HG02588 (cell line): ENCODE measurements at regions not wholly inside any gene's neighbourhood (a gene's known extent, or its start where the extent isn't known, plus 50 kb on each side); places are given as distances from the start of the nearest gene placed in this dataset.
"Not testable (repeated sequence)": the region's sequence is repeated elsewhere in the genome, so short reads cannot be mapped to it uniquely, and the experiment has no call there.

Source experiments
- ATAC-seq: cut with Tn5 transposase; IDR thresholded peaks from one replicate; pipeline ENCODE4 v1.9.1; 2021; ENCODE audit warnings: mild to moderate bottlenecking, moderate library complexity; ENCODE audit not compliant: unreplicated experiment

DNA sequence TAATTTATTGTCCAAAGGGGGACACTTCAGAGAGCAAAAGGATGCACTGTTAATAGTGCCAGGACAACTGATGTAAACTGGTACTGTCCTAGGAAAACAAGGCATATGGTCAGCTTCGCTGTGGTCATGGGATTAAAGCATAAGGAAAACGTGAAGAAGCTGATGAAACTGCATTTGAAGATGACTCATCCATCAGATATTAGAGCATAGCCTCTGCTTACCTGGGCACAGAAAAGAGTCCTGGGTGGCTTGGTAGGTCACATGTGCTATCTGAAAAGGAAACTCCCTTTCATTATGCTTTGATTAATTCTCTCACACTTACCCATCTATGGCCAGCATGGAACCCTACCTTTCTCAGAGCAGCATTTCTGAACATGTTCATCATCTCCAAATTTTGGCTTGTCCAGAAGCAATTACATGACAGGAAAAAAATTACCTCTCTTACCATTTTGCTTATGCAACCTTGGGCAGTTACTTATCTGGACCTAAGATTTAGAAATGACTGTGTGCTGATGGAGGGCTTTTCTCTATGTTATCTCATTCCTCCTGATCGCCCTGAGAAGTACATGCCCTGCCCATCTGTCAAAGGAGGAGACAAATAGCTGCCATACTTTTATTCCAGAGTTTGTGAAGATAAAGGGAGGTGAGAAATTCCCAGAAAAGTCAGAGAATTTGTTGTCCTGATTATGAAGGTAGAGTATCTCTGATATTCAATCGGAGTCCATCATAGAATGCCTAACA is 275.3 kb upstream of the SLC14A2 start:
- ATAC-seq: no peak

DNA sequence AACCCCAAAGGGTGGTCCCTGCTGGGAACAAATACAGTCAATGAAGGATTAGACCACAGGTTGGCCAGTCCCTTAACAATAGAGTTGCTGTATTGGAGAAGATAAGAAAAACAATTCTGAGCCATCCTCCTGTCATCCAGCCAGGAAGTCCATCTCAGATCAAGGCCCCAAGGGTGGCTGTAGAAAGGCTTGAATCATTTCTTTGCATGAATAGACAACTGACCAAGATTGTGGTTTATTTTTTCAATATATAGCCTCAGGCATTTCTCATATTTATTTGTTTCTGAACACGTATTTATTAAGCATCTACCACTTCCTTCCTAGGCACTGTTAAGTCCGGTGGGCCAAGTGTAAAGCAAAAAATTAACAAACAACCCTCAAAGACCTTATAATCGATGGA is 274.4 kb upstream of the SLC14A2 start:
- no peak for ATAC-seq

DNA sequence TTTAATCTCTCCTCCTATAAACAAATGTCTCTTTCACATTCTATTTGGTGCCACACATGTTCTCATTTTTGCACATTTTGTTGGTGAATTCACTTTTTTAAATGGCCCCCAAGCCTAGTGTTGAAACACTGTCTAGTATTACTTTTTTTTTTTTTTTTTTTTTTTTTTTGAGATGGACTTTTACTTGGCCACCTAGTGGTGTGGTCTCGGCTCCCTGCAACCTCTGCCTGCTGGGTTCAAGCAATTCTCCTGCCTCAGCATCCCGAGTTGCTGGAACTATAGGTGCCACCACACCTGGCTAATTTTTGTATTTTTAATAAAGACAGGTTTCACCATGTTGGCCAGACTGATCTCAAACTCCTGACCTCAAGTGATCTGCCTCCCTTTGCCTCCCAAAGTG is 273.8 kb upstream of the SLC14A2 start:
- ATAC-seq: no peak

DNA sequence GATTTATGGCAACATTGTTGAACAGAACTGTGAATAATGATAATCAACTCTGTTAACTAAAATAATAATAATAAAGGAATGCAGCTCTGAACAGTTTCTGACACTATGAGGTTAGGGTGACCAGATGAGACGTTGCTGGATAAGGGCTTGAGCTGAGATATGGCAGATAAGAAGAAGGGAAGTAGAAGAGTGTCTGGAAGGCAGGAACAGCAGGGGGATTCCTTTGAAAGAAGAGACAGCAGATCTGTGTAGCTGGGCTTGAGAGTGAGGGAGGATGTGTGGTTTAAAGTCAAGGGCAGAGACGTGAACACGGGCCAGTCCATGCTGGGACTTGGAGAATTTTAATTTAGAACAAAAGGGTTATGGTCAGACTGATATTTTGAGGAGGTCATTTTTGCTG is 273.1 kb upstream of the SLC14A2 start:
- no peak for ATAC-seq

DNA sequence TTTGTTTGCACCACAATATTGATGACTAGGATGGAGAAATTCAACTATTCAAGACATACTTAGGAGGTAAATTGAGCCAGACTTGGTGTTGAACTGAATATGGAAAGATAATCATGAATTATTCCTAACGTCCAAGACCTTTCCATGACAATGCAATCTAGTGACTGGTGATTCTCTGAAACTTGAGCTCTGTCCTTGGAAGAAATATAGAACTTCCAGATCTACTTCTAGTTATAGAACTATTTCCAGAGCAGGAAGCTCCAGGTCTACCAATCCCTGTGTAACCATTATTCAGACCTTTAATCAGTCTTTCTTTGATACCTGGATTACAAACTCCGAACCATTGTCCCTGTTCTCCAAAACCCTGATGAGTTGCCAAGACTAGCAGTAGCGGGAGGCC is 272.6 kb upstream of the SLC14A2 start:
- ATAC-seq: no peak

DNA sequence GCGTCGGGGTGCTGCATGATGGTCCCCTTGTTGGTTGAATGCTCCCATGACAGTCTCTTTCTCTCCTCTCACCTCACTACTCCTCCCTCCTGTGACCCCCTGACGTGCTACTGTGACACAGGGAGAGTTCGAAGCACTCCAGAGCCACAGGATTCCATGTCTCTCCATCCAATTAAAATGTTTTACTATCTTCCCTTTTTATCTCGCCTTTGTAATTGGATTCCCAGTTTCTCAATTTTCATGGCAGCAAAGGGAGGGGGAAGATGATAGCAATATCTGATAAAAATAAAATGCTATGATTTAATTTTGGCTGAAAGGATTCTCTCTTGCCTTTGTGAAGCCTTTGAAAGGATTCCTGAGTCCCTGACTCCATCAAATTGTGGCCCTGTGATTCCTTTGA is 271.9 kb upstream of the SLC14A2 start:
- no peak for ATAC-seq

DNA sequence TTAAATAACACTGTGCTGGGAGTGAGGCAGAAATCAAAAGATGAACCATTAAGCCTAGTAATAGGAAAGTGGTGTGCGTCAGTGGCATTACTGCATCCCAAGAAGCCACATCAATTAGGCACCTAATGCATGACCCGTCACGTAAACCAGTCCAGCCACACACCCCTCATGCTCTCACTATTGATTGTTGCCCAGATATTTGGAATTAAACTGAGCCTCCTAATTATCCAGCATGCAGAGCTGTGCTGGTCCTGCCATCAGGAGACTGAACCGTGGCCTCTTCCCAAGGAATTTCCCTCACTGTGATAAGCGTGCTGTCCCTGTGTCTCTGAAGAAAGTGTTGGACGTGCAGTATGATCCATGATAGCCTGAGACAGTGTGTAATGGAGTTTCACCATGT is 270.6 kb upstream of the SLC14A2 start:
- not testable (repeated sequence) for ATAC-seq

DNA sequence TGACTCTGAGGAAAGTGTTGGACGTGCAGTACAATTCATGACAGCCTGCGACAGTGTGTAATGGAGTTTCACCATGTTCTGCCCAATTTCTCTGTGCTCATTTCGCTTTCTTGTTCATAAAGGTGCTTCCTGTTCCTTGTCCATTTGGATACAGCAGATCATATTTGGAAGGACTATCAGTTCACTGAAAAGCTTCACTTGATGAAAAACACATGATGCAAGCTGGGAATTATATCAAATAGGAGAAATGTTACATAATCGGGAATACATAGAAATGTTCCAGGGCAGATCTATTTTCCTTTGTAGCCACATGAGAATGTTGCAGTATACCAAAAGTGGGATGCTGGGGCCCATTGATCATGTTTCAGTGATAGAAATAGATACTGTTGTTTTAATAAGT is 266.3 kb upstream of the SLC14A2 start:
- no peak for ATAC-seq

DNA sequence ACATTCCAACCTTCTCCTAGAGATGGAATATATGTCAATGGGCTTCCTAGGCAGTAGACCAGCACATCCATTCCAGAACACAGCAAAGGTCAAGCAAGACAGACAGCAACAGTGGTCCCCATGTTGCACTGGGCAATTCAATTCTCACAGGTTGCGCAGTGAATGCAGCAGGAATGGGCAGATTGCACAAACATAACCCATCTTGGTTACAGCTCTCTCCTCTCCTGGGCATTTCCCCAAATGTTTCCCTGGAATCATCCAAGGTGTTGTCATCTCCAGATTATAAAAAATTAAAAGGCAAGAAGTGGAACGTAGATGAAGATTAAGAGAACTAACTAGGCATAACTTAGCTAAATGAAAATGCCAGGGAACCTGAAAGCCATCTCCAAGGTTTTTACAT is 265.8 kb upstream of the SLC14A2 start:
- ATAC-seq: no peak

DNA sequence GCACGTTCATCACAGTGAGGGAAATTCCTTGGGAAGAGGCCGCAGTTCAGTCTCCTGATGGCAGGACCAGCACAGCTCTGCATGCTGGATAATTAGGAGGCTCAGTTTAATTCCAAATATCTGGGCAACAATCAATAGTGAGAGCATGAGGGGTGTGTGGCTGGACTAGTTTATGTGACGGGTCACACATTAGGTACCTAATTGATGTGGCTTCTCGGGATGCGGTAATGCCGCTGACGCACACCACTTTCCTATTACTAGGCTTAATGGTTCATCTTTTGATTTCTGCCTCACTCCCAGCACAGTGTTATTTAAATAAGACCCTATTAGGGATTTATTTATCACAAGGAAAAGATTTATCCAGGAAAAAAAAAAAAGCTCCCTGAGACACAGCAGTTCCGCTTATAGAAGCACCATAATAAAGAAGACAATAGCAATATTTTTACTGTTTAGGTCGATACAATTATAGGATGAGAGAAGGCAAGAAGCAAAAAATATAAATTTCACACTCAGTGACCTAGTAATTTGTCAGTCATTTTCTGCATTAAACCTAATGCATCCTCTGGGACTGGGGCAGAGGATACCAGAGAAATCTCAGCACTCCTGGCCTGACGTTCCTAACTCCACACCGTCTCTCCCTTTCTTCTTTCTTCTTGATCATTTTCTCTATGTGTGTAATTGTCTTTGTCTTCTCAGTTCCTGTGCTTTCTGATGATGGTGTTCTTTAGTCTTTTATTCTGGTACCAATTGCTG is 264.7 kb upstream of the SLC14A2 start:
- ATAC-seq: no peak

DNA sequence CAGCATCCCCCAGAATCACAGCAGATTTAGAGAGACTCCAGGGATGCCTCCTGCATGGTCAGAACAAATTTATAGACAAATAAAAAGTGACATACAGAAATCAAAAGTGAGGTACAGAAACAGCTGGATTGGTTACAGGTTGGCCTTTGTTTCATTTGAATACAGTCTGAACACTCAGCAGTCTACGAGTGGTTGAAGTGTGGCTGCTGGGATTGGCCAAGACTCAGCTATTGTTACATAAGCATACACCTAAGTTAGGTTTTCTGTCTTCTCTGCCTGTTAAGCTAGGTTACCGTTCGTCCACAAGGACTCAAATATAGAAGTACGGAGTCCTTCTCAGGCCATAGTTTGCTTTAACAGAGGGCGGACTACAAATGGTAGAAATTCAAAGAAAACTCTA is 262.4 kb upstream of the SLC14A2 start:
- no peak for ATAC-seq

DNA sequence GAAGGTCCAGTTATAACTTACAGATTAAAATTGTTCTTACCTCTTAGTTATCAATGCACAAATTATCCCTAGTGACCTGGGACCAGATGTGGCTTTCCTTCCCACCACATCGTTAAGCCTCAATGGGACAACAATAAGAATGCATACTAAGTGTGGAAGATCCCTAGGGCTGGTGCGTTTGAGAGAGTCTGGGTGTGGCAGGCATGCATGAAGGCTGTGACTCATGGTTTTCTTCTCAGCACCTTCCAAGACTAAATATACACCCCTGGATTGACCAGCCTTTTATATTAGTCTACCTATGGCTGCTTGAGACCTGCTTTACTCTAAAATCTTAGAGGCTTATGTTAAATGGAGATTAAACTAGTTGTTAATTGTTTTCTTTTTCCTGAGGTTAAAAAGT is 261.7 kb upstream of the SLC14A2 start:
- no peak for ATAC-seq

DNA sequence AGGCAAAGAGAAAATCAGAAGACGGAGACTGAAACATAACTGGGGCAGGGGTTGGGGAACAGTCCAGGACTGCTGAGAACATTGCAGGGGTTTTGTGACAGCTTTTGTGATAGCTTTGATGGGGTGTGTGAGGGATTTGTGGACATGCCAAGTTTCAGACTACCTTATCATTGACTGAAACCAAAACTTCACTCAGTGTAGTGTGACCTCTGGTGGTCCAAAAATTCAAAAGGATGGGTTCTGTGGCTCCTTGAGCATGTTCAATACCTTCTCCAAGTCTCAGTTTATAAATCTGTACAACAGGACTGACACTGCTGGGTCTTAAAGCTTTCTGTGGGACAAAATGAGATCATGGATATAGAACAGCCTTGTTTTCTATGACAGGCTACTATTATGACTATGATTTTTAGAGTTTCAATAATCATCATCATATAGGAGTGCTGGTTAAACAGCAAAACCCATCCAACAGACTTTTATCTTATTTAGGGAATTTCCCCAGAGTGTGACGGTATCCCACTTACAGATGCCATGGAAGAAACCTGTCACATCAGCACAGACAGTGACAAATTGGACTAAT is 259.2 kb upstream of the SLC14A2 start:
- no peak for ATAC-seq

DNA sequence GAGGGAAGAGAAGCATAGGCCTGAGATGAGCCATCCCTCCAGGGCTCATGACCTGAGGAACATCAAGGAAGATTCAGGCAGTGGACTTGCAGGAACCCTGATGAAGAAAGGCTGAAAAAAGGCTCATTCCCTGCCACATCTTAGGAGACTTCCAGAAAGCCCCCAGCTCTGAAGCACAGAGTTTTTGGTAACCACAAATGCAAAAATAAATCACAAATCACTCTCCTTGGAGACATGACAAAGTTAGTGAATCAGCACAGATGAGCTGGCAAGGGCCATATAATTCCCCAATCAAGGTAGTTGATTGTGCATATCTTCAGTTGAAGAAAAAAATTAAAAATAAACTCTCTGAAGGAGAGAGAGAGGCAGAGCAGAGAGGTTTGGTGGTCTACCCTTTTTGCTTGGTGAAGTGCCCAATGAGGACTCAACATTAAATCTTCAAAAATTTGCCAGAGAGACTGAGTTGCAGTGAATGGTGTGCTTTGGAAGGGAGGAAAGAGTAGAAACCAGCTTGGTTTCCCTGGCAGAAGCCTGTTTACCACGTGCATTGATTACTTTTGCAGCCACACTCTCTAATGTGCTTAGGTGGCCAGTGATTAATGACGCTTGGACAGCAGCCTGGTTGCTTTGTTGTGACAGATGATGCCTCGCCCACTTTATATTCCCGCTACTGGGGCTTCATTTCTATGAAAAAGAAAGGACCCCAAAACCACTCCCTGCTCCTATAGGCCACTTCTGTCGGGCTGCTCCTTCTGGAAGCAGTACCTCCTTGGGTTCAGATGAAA is 257.4 kb upstream of the SLC14A2 start:
- no peak for ATAC-seq

DNA sequence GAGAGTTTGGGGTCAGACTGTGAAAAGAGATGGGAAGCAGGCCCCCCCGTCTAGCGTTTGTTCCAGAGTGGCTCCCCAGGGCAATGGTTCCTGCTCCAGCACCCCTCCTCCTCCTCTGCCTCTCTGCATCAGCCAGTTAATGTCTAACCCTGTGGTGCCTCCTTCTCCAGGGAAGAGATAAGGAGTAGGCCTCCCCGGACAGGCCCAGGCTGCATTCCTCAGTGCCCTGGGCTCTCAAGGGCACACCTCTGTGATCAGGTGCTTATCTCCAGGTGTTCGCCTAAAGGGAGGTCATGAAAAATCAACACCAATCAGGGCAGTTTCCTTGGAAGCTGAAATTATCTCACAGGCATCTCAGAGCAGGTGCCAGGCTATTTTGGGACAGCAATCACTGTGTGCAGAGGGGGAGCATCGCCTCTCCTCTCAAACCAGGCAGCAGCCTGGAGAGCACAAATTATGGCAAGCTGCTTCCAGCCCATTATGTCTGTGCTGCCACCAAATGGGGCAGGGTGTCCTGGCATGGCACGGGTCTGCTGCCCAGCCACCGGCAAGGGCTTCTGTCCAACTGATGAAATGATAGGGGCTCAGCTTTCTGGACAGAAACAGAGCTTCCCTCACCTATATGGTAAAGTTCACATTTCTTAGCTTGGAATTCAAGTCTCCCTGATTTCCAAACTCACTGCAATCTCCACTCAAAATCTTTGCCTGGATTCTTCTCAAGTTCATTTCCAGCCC is 255.8 kb upstream of the SLC14A2 start:
- ATAC-seq: no peak

DNA sequence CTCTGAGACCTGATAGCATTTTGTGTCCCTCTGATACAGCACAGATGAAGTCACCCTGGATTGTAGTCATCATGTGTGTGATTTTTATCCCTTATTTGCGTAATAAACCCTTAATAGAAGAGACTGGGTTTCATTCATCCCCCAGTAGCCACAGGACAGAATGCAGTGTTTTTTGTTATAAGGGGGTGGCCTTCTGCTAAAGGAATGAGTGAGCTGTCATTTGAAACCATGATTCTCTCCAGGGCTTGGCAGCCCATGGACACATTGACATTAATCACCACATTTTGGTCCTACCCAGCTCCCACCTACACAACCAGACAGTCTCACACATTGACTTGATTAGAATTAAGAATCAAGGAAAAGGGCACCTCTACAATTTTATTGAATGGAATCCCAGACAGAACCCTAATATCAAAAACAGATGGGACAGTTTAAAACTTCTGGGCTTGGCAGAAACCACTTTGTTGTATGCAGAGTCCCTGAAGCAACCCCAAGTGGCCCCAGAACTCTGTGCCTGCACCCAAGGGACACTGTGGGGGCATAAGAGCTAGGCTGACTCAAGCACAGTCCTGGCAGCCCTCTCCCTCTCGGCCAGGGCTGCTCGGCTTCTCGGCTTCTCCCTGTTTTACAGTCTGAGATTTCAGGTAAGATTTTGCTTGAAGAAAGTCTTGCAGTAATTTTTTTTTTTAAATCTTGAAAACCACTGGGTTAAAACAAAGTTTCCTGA is 254.0 kb upstream of the SLC14A2 start:
- no peak for ATAC-seq

DNA sequence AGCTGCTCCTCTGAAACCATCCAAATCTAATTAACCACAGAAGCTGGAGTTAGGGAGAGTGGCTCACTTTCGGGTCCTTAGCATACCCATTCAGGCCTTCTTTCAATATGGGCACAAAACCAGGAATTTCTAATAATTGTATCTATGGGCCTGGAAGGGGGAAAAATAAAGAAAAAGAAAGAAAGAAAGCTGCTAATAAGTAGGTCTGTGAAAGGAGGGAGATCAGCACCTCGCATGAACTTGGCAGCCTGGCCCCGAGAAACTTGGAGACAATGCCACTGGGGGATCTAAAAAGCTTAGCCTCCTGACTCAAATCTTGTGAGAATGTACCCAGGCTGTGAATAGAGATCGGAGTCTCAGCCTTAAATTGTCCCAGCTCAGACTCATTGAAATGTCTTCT is 252.1 kb upstream of the SLC14A2 start:
- no peak for ATAC-seq

DNA sequence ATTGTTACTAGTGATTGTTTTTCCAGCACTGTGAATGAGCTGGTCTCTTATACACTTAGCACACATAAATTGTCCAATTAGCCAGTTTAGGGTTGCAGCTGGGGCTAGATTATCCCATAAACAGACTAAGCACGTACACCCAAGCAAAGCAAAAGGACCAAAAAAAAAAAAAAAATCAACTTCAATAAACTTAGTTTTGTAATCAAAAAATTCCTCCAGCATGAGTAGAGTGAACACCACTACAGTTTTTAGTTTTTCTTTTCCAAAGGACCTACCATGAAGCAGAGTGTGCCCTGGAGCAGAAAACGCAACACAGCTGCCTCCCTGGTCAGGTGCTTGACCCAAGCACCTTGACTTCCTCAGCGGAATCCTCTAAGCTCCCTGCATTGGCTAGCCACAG is 249.4 kb upstream of the SLC14A2 start:
- ATAC-seq: no peak

DNA sequence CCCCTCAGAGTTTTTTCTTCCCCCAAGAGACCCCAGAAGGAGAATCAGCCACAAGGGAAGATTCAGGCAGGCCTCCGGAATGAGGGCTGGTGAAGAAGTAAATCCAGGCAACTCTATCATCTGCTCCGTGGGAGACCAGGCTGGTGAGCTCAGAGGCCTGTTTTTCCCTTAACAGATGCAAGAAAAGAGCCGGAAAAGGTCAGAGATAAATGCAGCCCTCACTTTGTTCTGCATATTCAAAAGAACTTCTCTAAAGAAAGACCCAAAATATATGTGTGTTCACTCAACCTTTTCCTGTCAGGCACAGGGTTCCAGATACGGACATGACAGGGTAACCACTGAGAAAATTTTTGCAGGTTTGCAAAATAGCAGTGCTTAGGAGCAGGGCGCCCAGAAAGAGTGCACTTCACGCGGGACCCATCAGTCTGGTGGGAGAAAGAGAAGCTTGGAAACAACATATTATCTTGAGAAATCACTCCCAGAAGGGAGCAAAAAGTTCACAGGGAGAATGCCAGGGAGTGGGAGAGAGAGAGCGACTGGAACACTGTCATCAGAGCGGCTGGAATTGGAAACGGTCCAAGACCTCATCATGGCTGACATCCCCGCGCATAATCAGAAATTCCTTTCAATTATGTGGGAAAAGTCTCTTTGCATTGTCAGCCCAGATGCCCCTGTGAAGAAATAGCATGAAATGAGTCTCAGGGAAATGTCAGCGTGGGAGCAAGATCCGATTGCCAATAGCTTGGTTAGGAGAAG is 244.8 kb upstream of the SLC14A2 start:
- no peak for ATAC-seq
